Inflammatory macrophage (primary cell): ENCODE measurements at regions not wholly inside any gene's neighbourhood (a gene's known extent, or its start where the extent isn't known, plus 50 kb on each side); places are given as distances from the start of the nearest gene placed in this dataset.

Experiments
- DNase-seq, 2 donors: peaks; one replicate each; pipeline ENCODE4 v3.0.0-alpha.2; 2020 to 2022

- no peak for DNase-seq
These were observed 498.2 kb upstream of the PIK3C3 start for GRCh38 chr18:41456831-41457230.

- DNase-seq: no peak
These were observed 505.4 kb upstream of the PIK3C3 start for GRCh38 chr18:41449612-41450011.

- no peak for DNase-seq
These were observed 510.1 kb upstream of the PIK3C3 start for GRCh38 chr18:41444943-41445342.

DNA sequence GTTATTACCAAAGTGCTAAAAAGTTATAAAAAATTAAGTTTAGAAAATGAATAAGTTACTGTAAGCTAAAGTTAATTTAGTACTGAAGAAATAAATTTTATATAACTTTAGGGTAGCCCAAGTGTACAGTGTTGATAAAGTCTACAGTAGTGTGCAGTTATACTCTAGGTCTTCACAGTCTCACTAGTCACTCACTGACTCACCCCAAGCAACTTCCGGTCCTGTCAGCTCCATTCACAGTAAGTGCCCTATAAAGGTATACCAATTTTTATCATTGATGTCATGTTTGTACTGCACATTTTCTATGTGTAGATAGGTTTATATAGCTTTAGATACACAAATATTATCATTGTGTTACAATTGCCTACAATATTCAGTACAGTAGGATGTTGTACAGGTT, 518.3 kb upstream of the PIK3C3 start:
- DNase-seq: no peak

- no peak for DNase-seq
These were observed 536.4 kb upstream of the PIK3C3 start for GRCh38 chr18:41418598-41418997.

GRCh38 chr18:41416044-41416443, 539.0 kb upstream of the PIK3C3 start:
- no peak for DNase-seq

DNA sequence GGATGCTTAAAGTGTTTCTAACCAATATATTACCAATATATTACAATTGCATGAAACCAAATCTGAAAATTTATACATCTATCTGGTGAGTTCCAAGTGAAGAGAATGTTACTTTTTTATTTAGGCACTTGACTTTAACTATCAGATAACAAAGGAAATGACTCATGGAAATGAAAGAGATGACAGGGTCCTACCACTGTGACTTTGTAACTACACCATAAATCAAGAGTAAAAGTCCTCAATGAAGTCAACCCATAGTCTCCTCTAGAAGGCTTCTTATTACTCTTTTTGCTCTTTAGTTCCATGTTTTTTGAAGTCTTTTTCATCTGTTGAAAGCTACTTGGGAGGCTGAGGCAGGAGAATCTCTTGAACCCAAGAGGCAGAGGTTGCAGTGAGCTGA, 545.0 kb upstream of the PIK3C3 start:
- DNase-seq: no peak

- DNase-seq: no peak
These were observed 548.2 kb upstream of the PIK3C3 start for GRCh38 chr18:41406834-41407233.

- no peak for DNase-seq
These were observed 558.2 kb upstream of the PIK3C3 start for GRCh38 chr18:41396861-41397260.

GRCh38 chr18:41396211-41396610, 558.8 kb upstream of the PIK3C3 start:
- peak in 1 of 2 donors; percentile 1 for DNase-seq

DNA sequence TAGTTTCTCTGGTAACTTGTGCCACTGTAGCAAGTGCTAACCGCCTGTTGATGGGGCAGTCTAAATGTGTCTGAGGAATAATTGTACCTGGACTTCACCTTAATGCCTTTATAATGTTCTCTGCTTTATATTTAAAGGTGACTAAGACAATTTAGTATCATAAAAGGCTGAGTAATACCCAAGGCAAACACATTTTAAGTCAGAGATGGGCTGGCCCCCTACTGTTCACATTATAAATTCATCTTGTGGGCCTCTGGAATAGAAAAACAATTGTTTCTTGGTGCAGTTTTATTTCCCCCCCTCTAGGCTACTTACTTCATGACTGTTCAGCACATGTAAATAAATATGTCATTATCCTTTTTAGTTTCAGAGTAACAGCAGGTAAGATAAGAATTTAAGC, 559.3 kb upstream of the PIK3C3 start:
- no peak for DNase-seq

GRCh38 chr18:41391616-41392595, 563.1 kb upstream of the PIK3C3 start:
- DNase-seq: peak in 1 of 2 donors; percentile 0

DNA sequence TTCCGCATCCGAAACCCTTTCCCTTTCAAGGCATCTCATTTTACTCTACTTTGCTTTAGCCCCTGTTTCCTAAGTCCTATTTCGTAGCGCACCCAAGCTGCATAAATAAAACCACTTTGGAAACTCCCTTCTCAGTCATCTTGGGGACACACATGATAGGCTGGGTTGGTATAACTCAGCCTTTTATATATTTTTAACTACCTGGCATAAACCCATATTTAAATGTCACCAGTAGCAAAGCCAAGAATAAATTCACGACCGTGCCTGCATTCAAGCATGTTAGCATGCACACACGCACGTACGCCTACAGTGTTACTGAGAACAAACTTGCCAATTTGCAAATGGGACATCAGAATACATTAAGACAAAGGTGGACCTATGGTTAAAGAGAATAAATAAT, 564.7 kb upstream of the PIK3C3 start:
- DNase-seq: no peak

DNA sequence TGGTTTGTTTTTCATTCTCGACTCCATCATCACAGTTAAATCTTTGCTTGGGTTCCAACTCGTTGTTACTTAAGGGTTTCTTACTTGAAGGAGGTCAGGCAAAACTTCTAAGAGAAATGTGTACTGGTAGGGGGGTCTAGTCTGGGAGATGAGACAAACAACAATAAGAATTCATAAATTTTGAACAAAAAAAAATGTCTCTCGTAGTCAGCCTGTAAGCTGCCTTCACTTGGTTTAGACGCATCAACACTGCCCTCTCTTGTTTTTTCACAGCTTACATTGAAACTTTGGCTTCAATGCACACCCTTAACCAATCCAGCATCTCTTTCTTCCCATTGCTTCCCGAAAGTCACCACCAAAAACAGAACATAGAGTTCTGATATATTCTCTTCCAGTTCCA, 576.4 kb upstream of the PIK3C3 start:
- no peak for DNase-seq

GRCh38 chr18:41373612-41374011, 581.4 kb upstream of the PIK3C3 start:
- DNase-seq: no peak

GRCh38 chr18:41372046-41372665, 582.9 kb upstream of the PIK3C3 start:
- no peak for DNase-seq

DNA sequence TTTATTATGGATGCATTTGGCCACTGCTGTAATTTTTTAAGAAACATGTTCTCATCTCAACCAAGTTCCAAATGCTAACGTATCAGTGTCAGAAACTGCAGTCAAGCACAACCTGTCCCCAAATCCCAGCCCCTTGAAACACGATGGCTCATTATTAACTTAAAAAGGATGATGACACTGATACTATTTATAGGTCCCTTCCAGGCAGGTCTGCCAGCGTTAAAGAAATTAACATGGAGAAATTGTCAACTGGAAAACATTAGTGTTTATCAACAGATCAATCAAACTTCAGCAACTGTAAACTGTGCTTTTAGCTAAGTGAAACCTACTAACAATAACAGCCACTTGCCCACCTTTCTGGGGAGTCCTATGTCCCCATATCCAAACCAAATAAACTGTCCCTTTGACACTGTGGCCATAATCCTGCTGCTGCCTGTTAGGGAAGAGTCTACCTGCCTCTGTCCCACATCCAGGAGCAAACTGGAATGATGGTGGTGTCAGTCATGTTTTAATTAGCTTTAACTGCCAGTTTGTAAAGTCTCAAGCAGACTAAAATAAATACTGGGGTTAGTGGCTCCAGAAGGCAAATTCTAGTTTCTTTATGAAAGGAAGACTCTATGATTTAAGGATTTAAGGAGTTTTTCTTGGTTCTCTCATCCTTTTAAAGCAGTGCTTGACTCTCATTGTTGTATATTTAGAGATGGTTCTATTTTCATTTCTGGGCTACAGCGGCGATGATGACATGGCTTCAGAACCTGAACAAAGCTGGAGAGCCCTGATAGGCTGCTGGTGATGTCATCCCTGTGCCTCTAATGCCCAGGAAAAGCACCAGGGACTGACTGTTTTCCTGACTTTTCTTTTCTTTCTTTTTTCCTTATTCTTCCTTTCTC, 583.6 kb upstream of the PIK3C3 start:
- no peak for DNase-seq

- DNase-seq: no peak
These were observed 584.3 kb upstream of the PIK3C3 start for GRCh38 chr18:41370740-41371139.

- no peak for DNase-seq
These were observed 597.3 kb upstream of the PIK3C3 start for GRCh38 chr18:41357708-41358107.

DNA sequence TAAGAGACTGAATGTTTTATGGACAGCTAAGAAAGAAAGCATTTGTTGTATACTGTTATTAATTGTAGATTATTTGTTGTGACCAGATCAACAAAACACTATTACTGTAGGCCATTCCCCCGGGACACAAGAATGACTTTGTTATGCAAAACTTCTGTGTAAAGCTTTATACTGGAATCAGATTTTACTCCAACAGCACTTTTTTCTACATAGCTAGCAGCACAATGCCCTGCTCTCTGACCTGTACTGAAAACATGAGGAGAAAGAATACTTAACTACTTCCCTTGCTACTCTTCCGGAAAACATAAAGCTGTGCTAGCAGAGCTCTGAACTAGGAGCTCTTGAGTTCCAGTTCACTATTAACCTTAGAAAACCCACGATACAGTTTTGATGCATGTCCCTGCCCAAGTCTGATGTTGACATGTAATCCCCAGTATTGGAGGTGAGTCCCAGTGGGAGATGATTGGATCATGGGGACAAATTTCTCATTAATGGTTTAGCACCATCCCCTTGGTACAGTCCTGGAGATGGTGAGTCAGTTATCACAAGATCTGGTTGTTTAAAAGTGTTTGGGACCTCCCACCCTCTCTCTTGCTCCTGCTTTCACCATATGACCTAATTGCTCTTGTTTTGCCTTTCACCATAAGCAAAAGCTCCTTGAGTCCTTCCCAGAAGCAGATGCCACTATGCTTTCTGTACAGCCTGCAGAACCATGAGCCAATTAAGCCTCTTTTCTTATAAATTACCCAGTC, 601.1 kb upstream of the PIK3C3 start:
- DNase-seq: no peak

DNA sequence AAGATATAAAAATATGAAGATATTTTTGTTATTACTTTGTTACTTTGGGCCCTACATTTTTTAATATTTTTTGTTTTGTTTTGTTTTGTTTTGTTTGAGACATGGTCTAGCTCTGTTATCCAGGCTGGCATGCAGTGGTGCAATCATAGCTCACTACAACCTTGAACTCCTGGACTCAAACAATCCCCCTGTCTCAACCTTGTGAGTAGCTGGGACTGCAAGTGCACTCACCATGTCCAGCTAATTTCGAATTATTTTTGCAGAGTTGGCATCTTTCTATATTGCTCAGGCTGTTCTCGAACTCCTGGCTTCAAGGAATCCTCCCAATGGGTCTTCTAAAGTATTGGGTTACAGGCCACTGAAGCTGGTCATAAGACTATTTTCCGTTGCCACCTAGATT, 603.6 kb upstream of the PIK3C3 start:
- DNase-seq: no peak

DNA sequence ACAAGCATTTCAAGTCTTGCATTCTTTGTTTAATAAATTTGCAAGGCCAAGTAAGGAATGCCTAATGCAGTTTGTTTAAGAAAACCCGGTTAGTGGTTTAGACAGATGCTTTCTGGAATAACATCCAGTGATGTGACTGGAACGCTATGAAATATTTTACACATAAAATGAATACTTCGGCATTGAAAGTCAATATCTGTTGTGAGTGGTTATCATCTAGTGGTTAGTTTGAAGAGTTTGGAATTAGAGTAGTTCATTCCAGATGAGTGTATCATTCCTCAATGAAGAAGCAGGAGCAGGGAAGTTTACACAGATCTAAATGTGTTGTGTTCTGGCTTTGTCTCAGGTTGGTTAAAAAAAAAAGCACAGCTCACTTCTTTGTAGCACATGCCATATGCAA, 608.0 kb upstream of the PIK3C3 start:
- no peak for DNase-seq
